Trophoblast cell (in vitro differentiated cells and primary cell): ENCODE measurements at regions not wholly inside any gene's neighbourhood (a gene's known extent, or its start where the extent isn't known, plus 50 kb on each side); places are given as distances from the start of the nearest gene placed in this dataset.

Experiments used
- DNase-seq, 2 donors: peaks; one replicate each; pipeline ENCODE4 v3.0.0-alpha.2; 2016
- H2AFZ ChIP-seq: 2 replicates; pipeline ENCODE4 v1.6.1; 2013; ENCODE audit warnings: low read length, moderate library complexity, mild to moderate bottlenecking; ENCODE audit not compliant: insufficient read depth, poor library complexity
- H2AK5ac ChIP-seq: 2 replicates; pipeline ENCODE4 v1.6.1; 2013; ENCODE audit warnings: mild to moderate bottlenecking, low read length
- H2BK120ac ChIP-seq: 2 replicates; pipeline ENCODE4 v1.6.1; 2013; ENCODE audit warnings: low read length, mild to moderate bottlenecking, moderate library complexity; ENCODE audit not compliant: insufficient read depth, poor library complexity
- H2BK12ac ChIP-seq: 2 replicates; pipeline ENCODE4 v1.6.1; 2013; ENCODE audit warnings: mild to moderate bottlenecking, low read length, moderate library complexity
- H2BK5ac ChIP-seq: 2 replicates; pipeline ENCODE4 v1.6.1; 2013; ENCODE audit warnings: low read length, low read depth, moderate library complexity, mild to moderate bottlenecking; ENCODE audit not compliant: poor library complexity
- H3K14ac ChIP-seq: 2 replicates; pipeline ENCODE4 v1.6.1; 2013; ENCODE audit warnings: mild to moderate bottlenecking, low read length
- H3K18ac ChIP-seq: 2 replicates; pipeline ENCODE4 v1.6.1; 2013; ENCODE audit warnings: mild to moderate bottlenecking, low read length
- H3K23ac ChIP-seq: 2 replicates; pipeline ENCODE4 v1.6.1; 2013; ENCODE audit warnings: low read length
- H3K27ac ChIP-seq: 2 replicates; pipeline ENCODE4 v1.5.1; 2013; ENCODE audit warnings: low read depth, mild to moderate bottlenecking, inconsistent platforms, low read length, moderate library complexity
- H3K27me3 ChIP-seq: 2 replicates; pipeline ENCODE4 v1.6.1; 2013; ENCODE audit warnings: inconsistent platforms, mild to moderate bottlenecking, low read length, moderate library complexity; ENCODE audit not compliant: insufficient read depth
- H3K36me3 ChIP-seq, 2 experiments: 1 replicate in 1 of 2; 2 replicates in 1 of 2; pipeline ENCODE4 v1.6.1; 2013; ENCODE audit warnings: low read length in 2 of 2, mild to moderate bottlenecking in 2 of 2, moderate library complexity in 1 of 2; ENCODE audit not compliant: insufficient read depth in 2 of 2, control insufficient read depth in 1 of 2
- H3K4ac ChIP-seq: 2 replicates; pipeline ENCODE4 v1.6.1; 2013; ENCODE audit warnings: low read depth, mild to moderate bottlenecking, low read length, moderate library complexity
- H3K4me1 ChIP-seq, 2 experiments: 1 replicate in 1 of 2; 2 replicates in 1 of 2; pipeline ENCODE4 v1.6.1; 2013; ENCODE audit warnings: low read length in 2 of 2, mild to moderate bottlenecking in 2 of 2, moderate library complexity in 1 of 2; ENCODE audit not compliant: insufficient read depth in 2 of 2, control insufficient read depth in 1 of 2
- H3K4me2 ChIP-seq: 2 replicates; pipeline ENCODE4 v1.6.1; 2013; ENCODE audit warnings: inconsistent platforms, mild to moderate bottlenecking, low read length, moderate library complexity
- H3K4me3 ChIP-seq: 2 replicates; pipeline ENCODE4 v1.5.1; 2013; ENCODE audit warnings: mild to moderate bottlenecking, low read depth, low read length, inconsistent platforms
- H3K79me1 ChIP-seq: one replicate; pipeline ENCODE4 v1.6.1; 2013; ENCODE audit warnings: low read length
- H3K79me2 ChIP-seq: 2 replicates; pipeline ENCODE4 v1.6.1; 2013; ENCODE audit warnings: low read length, mild to moderate bottlenecking; ENCODE audit not compliant: control insufficient read depth, insufficient read depth, poor library complexity
- H3K9ac ChIP-seq: 2 replicates; pipeline ENCODE4 v1.6.1; 2013; ENCODE audit warnings: mild to moderate bottlenecking, low read length
- H3K9me3 ChIP-seq: 2 replicates; pipeline ENCODE4 v1.6.1; 2013; ENCODE audit warnings: low read depth, mild to moderate bottlenecking, control low read depth, inconsistent platforms, low read length; ENCODE audit not compliant: insufficient read depth
- H4K12ac ChIP-seq: 2 replicates; pipeline ENCODE4 v1.6.1; 2013; ENCODE audit warnings: low read depth, mild to moderate bottlenecking, low read length, moderate library complexity
- H4K8ac ChIP-seq: 2 replicates; pipeline ENCODE4 v1.6.1; 2013; ENCODE audit warnings: low read depth, mild to moderate bottlenecking, low read length, moderate library complexity
- H4K91ac ChIP-seq: one replicate; pipeline ENCODE4 v1.6.1; 2013; ENCODE audit warnings: low read depth, mild to moderate bottlenecking, low read length, moderate library complexity
- WGBS: extraction: QIAGEN DNeasy Blood & Tissue Kit; methylation state at CpG from one replicate; pipeline ENCODE4 v1.1.7; 2013; ENCODE audit warnings: missing lambda C conversion rate; ENCODE audit not compliant: insufficient read length, insufficient coverage; ENCODE audit errors: extremely low coverage; 5-methylcytosine and 5-hydroxymethylcytosine counted together

DNA sequence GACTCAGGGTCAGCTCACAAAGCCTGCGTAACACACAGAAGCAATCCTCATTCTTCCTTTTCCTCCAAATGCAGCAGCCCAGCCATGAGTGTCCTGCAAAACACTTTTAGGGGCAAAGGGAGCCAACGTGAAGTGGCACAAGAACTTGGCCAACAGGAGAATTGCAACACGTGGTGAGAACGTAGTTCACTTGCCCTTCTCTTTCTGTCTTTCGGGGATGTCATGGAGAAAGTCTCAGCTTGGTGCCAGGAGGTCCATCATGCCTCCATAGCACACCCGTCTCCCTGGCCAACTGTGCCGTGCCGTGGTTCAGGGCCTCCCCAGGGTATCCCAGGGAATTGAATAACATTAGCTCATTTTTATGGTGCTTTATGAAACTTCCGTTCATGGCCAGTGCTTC is 98.5 kb upstream of the ANO1 start:
- H3K27ac ChIP-seq: no peak overlapping the region
- peaks cover 2% of the 10 kb centered on the region for H3K9me3 ChIP-seq
- no peaks in the 10 kb centered on the region for H3K79me1 ChIP-seq
- H2BK5ac ChIP-seq: no peak overlapping the region
- H4K12ac ChIP-seq: no peak overlapping the region
- H3K36me3 ChIP-seq: peaks cover 0 to 2% of the 10 kb centered on the region in 2 experiments
- H4K91ac ChIP-seq: no peak overlapping the region
- no peaks in the 10 kb centered on the region for H3K4me1 ChIP-seq
- no peaks in the 10 kb centered on the region for H3K79me2 ChIP-seq
- H2BK120ac ChIP-seq: no peak overlapping the region
- H3K14ac ChIP-seq: no peak overlapping the region
- H3K18ac ChIP-seq: no peak overlapping the region
- H2AK5ac ChIP-seq: no peak overlapping the region
- peaks cover 7% of the 10 kb centered on the region for H3K27me3 ChIP-seq
- no peak overlapping the region for H2AFZ ChIP-seq
- no peak overlapping the region for H2BK12ac ChIP-seq
- H3K4me3 ChIP-seq: no peak overlapping the region
- DNase-seq: no peak
- no CpG with 5 or more reads among the region's 9 CpGs for WGBS
- H3K23ac ChIP-seq: no peak overlapping the region
- H3K9ac ChIP-seq: no peak overlapping the region
- H4K8ac ChIP-seq: no peak overlapping the region
- H3K4me2 ChIP-seq: no peak overlapping the region
- H3K4ac ChIP-seq: no peak overlapping the region

DNA sequence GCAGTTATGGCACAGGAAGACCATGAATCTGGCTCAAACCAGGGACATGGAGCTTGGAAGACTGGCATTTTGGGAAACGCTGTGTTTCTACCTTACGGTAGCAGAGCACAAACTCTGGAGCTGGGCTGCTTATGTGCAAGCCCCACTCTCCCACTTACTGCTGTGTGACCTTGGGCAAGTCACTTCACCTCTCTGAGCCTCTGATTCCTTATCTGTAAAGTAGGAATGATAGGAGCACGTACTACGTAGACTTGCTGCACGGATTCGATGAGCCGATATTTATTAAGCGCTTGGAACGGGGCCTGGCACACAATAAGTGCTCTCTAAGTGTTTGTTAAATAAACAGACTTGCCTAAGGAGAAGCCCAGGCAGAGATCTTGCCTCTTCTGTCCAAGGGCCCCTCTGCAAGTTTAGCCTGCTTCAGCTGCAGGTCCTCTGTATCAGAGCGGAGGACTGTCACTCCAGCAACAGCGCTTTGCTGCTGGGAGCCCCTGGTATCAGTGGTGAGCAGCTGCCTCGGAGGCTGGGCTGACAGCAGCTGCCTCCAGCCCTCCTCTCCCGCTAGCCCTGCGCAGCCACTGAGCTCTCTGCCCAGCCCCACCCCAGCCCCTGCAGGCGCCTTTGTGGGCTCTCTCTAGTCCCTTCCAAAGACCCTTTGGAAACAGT is 96.9 kb upstream of the ANO1 start:
- Histone ChIP-seq H3K4me2 (no peak overlapping the region), H3K79me1 (no peaks in the 10 kb centered on the region), H3K4ac (no peak overlapping the region), H3K9me3 (peaks cover 5% of the 10 kb centered on the region), H2BK5ac (no peak overlapping the region), H2AK5ac (no peak overlapping the region), H3K79me2 (no peaks in the 10 kb centered on the region), H3K4me1 (peaks cover 0 to 3% of the 10 kb centered on the region in 2 experiments), H3K27ac (no peak overlapping the region), H4K12ac (no peak overlapping the region), H3K14ac (no peak overlapping the region), H3K18ac (no peak overlapping the region), H3K4me3 (no peak overlapping the region), H4K91ac (no peak overlapping the region), H2AFZ (no peak overlapping the region), H3K23ac (no peak overlapping the region), H2BK12ac (no peak overlapping the region), H2BK120ac (no peak overlapping the region), H4K8ac (no peak overlapping the region), H3K36me3 (peaks cover 0 to 2% of the 10 kb centered on the region in 2 experiments), H3K9ac (no peak overlapping the region), H3K27me3 (peaks cover 22% of the 10 kb centered on the region)
- WGBS: no CpG with 5 or more reads among the region's 15 CpGs
- DNase-seq: no peak

DNA sequence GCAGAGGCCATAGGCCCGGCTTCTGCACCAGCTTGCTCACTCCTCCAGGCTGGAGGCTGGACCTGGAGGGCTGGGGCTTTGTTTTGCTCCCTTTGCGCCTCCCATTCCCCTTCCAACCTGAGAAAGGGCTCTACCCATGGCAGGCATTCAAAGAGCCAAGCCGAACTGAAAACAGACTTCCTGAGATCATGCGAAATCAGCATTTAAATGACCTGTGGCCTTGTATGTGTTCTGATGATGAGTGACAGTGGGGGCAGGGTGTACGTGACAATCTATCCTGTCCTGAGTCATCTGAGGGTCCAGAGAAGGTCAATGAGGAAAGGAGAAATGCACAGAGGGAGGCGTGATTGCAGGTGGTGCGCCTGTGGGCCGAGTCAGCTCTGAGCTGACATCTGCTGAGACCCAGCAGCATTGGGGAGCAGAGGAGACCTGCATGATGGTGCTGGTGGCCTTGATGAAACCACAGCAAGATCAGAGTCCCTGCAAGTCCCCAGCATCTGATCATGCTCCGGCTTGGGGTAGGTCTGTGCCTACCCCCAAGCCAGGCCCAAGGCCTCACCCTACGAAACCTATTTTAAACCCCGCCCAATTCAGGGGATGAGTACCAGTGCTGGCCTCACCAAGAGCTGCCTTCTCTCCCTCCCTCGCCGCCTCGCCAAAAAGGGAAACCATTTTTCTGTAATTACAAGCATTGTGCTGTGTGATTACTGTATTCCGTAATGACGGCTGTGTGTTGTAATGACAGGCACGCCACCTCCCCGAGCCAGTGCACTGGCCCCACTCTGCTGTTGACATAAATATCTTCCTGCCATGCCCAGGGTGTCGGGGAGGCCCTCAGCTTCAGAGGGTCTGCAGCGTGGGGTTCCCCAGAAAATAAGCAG is 95.2 kb upstream of the ANO1 start:
- Histone ChIP-seq H2BK120ac (no peak overlapping the region), H2BK12ac (no peak overlapping the region), H4K91ac (no peak overlapping the region), H4K12ac (no peak overlapping the region), H3K4ac (no peak overlapping the region), H3K18ac (no peak overlapping the region), H3K36me3 (peaks cover 0 to 2% of the 10 kb centered on the region in 2 experiments), H3K4me3 (no peak overlapping the region), H3K14ac (no peak overlapping the region), H3K27ac (no peak overlapping the region), H3K27me3 (peaks cover 32% of the 10 kb centered on the region), H3K79me1 (no peaks in the 10 kb centered on the region), H3K4me2 (no peak overlapping the region), H2BK5ac (no peak overlapping the region), H2AK5ac (no peak overlapping the region), H3K9me3 (peaks cover 8% of the 10 kb centered on the region), H3K9ac (no peak overlapping the region), H4K8ac (no peak overlapping the region), H2AFZ (no peak overlapping the region), H3K4me1 (peaks cover 0 to 3% of the 10 kb centered on the region in 2 experiments), H3K23ac (no peak overlapping the region), H3K79me2 (no peaks in the 10 kb centered on the region)
- peak in 1 of 2 donors; percentile 16 for DNase-seq
- WGBS: no CpG with 5 or more reads among the region's 20 CpGs

DNA sequence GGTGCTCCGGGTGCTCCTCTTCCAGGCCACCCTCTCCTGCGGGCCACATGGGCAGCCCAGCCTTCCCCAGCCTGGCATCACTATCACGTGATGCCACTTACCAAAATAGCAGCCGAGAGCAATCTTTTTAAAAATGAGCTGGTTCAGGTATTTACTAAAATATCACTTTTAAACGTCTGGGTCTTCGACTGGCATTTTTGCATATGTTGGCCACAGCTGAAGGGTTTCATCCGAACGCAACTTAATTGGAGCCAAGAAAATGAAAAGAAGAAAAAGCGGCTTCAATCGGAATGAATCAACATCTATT is 94.6 kb upstream of the ANO1 start:
- WGBS: no CpG with 5 or more reads among the region's 10 CpGs

More for the DNA sequence above, 94.6 kb upstream of the ANO1 start:
- Histone ChIP-seq H2BK12ac (no peak overlapping the region), H2AK5ac (no peak overlapping the region), H3K23ac (no peak overlapping the region), H3K79me2 (no peaks in the 10 kb centered on the region), H2AFZ (no peak overlapping the region), H4K8ac (no peak overlapping the region), H3K4me2 (no peak overlapping the region), H4K12ac (no peak overlapping the region), H3K14ac (no peak overlapping the region), H3K4me1 (peaks cover 0 to 3% of the 10 kb centered on the region in 2 experiments), H2BK5ac (no peak overlapping the region), H3K9ac (no peak overlapping the region), H3K27me3 (peaks cover 32% of the 10 kb centered on the region), H3K9me3 (peaks cover 9% of the 10 kb centered on the region), H3K79me1 (no peaks in the 10 kb centered on the region), H3K4me3 (no peak overlapping the region), H3K18ac (no peak overlapping the region), H2BK120ac (no peak overlapping the region), H3K4ac (no peak overlapping the region), H3K36me3 (peaks cover 0 to 2% of the 10 kb centered on the region in 2 experiments), H3K27ac (no peak overlapping the region), H4K91ac (no peak overlapping the region)
- no peak for DNase-seq
